DND-41 (cell line): ENCODE measurements at regions not wholly inside any gene's neighbourhood (a gene's known extent, or its start where the extent isn't known, plus 50 kb on each side); places are given as distances from the start of the nearest gene placed in this dataset.

Experiments used
- ATAC-seq: fragments of 200-7000 bp; cut with Tn5 transposase; 3 replicates; pipeline ENCODE4 v1.9.1; 2021; ENCODE audit warnings: low read depth; ENCODE audit not compliant: insufficient read depth
- DNase-seq: peaks from one replicate; pipeline ENCODE4 v3.0.0-alpha.2; 2020
- H2AFZ ChIP-seq: 2 replicates; pipeline ENCODE4 v1.6.0; 2012; ENCODE audit warnings: low read depth, low read length
- H3K27ac ChIP-seq: 2 replicates; pipeline ENCODE4 v1.5.1; 2012; ENCODE audit warnings: low read length, inconsistent platforms
- H3K27me3 ChIP-seq: fragments of 200-600 bp; sonication (generic); 2 replicates; pipeline ENCODE4 v1.6.0; 2012; ENCODE audit warnings: low read length, mild to moderate bottlenecking, inconsistent platforms; ENCODE audit not compliant: insufficient read depth, poor library complexity
- H3K36me3 ChIP-seq: 2 replicates; pipeline ENCODE4 v1.5.1; 2012; ENCODE audit warnings: low read length, inconsistent platforms; ENCODE audit not compliant: insufficient read depth
- H3K4me1 ChIP-seq: 2 replicates; pipeline ENCODE4 v1.5.1; 2012; ENCODE audit warnings: mild to moderate bottlenecking, low read length; ENCODE audit not compliant: insufficient read depth
- H3K4me2 ChIP-seq: 2 replicates; pipeline ENCODE4 v1.6.0; 2012; ENCODE audit warnings: mild to moderate bottlenecking, moderate library complexity, low read length, inconsistent platforms; ENCODE audit not compliant: insufficient read depth
- H3K4me3 ChIP-seq, 2 experiments: fragments of 200-600 bp in 1 of 2; shearing (Covaris generic) in 1 of 2; 2 replicates each; pipeline ENCODE4 v1.5.1; 2012 to 2016; ENCODE audit warnings: inconsistent platforms in 2 of 2, low read length in 2 of 2, mild to moderate bottlenecking in 2 of 2, low read depth in 1 of 2, moderate library complexity in 1 of 2
- H3K79me2 ChIP-seq: 2 replicates; pipeline ENCODE4 v1.6.0; 2012; ENCODE audit warnings: low read length, inconsistent platforms; ENCODE audit not compliant: insufficient read depth
- H3K9ac ChIP-seq: 2 replicates; pipeline ENCODE4 v1.6.0; 2012; ENCODE audit warnings: low read depth, mild to moderate bottlenecking, inconsistent platforms, low read length, moderate library complexity
- H3K9me3 ChIP-seq: 2 replicates; pipeline ENCODE4 v1.5.1; 2012; ENCODE audit warnings: low read length, moderate library complexity, mild to moderate bottlenecking, inconsistent platforms; ENCODE audit not compliant: insufficient read depth, severe bottlenecking
- H4K20me1 ChIP-seq: 2 replicates; pipeline ENCODE4 v1.6.0; 2012; ENCODE audit warnings: low read length; ENCODE audit not compliant: insufficient read depth
- EZH2 ChIP-seq: IDR thresholded peaks from 3 replicates; pipeline ENCODE4 v1.6.1; 2012; ENCODE audit warnings: borderline replicate concordance, low read depth, mild to moderate bottlenecking, moderate library complexity, low read length, inconsistent platforms; ENCODE audit not compliant: severe bottlenecking
- TF ChIP-seq, protein P1 (sequence below): IDR thresholded peaks from 2 replicates; pipeline ENCODE4 v1.5.1; 2012; ENCODE audit warnings: borderline replicate concordance, low read length, moderate library complexity, mild to moderate bottlenecking; ENCODE audit not compliant: poor library complexity, severe bottlenecking; ENCODE audit errors: extremely low read depth

DNA sequence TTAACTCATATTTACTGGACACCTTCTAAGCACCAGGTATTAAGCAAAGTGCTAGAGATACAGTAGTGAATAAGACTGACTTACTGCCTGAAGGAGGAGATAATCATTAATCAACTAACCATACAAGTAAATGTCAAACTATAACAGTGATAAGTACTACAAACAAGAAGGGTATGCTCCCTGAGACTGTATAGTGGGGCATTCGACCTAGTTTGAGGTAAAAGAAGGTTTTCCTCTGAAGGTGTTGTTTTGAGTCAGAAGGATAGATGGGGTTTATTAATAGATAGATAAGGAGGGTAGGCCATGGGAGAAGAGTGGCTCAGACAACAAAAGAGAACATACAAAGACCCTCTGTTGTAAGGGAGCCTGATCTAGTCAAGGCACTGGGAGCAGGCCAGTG lies 105.4 kb downstream of the DDIT4L start:
- Histone ChIP-seq H3K4me2 (no peak overlapping the region), H3K27ac (no peak overlapping the region), H3K36me3 (no peaks in the 10 kb centered on the region), H3K9me3 (no peaks in the 10 kb centered on the region), H3K4me1 (peaks cover 5% of the 10 kb centered on the region), H3K4me3 (no peak overlapping the region), H4K20me1 (no peaks in the 10 kb centered on the region), H3K79me2 (no peaks in the 10 kb centered on the region), H3K9ac (no peak overlapping the region), H3K27me3 (no peaks in the 10 kb centered on the region), H2AFZ (no peak overlapping the region)
- ATAC-seq (no peak), DNase-seq (no peak)
- TF ChIP-seq, protein P1, sequence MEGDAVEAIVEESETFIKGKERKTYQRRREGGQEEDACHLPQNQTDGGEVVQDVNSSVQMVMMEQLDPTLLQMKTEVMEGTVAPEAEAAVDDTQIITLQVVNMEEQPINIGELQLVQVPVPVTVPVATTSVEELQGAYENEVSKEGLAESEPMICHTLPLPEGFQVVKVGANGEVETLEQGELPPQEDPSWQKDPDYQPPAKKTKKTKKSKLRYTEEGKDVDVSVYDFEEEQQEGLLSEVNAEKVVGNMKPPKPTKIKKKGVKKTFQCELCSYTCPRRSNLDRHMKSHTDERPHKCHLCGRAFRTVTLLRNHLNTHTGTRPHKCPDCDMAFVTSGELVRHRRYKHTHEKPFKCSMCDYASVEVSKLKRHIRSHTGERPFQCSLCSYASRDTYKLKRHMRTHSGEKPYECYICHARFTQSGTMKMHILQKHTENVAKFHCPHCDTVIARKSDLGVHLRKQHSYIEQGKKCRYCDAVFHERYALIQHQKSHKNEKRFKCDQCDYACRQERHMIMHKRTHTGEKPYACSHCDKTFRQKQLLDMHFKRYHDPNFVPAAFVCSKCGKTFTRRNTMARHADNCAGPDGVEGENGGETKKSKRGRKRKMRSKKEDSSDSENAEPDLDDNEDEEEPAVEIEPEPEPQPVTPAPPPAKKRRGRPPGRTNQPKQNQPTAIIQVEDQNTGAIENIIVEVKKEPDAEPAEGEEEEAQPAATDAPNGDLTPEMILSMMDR = no peak
- no peak for TF ChIP-seq EZH2

DNA sequence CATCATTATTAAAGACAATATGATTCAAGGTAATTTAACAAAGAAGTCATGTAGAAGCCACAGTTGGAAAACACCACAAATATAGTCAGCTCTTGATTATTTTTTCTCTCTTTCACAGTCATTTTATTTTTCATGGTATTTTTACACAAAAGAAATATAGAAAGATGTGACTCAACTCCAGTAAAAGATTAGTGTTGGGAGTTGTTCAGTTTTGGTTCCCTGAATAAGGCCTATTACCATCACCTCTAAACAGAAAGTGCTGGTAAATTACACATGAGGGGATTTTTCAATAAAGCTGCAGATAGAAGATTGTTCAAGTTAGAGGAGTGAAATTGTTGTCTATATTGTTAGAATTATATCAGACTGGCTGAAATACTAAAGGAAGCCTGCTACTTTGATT lies 107.0 kb downstream of the DDIT4L start:
- no peak for DNase-seq
- Histone ChIP-seq H3K4me2 (no peak overlapping the region), H3K4me3 (no peak overlapping the region), H3K9me3 (no peaks in the 10 kb centered on the region), H3K9ac (no peak overlapping the region), H3K27me3 (no peaks in the 10 kb centered on the region), H3K79me2 (no peaks in the 10 kb centered on the region), H3K27ac (no peak overlapping the region), H3K4me1 (peaks cover 16% of the 10 kb centered on the region), H3K36me3 (no peaks in the 10 kb centered on the region), H2AFZ (no peak overlapping the region), H4K20me1 (no peaks in the 10 kb centered on the region)
- no peak for ATAC-seq
- TF ChIP-seq, protein P1 = no peak
- no peak for TF ChIP-seq EZH2

DNA sequence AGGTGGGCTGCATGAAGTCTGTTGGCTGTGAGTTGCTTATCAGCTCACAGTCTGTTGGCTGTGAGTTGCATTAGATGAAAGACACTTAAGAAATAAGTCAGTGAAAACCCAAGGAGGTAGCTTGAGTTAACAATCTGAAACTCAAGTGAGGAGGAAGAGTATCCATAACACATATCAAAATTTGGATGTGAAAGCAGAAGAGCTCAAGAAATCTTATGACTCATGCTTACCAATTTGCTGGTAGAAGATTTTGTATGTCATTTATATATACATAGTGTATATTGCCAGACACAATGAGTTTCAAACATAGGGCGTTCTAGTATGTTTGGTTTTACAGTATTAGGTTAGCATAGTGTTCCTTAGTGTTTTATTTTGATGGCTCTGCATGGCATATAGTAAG lies 107.4 kb downstream of the DDIT4L start:
- H2AFZ ChIP-seq = no peak overlapping the region
- H3K4me2 ChIP-seq = no peak overlapping the region
- no peak overlapping the region for H3K9ac ChIP-seq
- TF ChIP-seq, protein P1 = no peak
- no peak for TF ChIP-seq EZH2
- ATAC-seq (no peak), DNase-seq (no peak)
- H3K9me3 ChIP-seq = no peaks in the 10 kb centered on the region
- no peak overlapping the region for H3K27ac ChIP-seq
- H3K27me3 ChIP-seq = no peaks in the 10 kb centered on the region
- no peak overlapping the region for H3K4me3 ChIP-seq
- H3K36me3 ChIP-seq = no peaks in the 10 kb centered on the region
- no peaks in the 10 kb centered on the region for H3K79me2 ChIP-seq
- H4K20me1 ChIP-seq = no peaks in the 10 kb centered on the region
- peaks cover 16% of the 10 kb centered on the region for H3K4me1 ChIP-seq

DNA sequence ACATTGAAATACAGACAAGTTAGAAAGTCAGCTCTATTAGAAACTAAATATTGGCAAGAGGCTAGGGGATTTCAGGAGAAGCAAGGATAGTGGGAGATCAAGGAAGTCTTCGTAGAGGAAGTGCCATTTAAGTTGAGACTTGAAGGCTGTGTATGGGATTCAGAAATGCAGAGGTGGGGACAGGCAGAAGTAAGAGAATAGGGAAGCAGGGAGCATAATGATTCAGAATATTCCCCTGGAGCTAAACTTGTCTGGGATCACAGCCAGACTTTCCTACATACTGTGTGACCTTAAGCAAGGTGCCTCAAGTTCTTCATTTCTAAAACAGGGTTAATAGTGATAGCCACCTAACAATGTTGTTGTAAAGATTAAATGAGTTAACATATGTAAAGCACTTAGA lies 108.8 kb downstream of the DDIT4L start:
- TF ChIP-seq, protein P1 = no peak
- TF ChIP-seq EZH2 = no peak
- H3K4me1 ChIP-seq = peaks cover 16% of the 10 kb centered on the region
- H3K4me3 ChIP-seq = no peak overlapping the region
- DNase-seq (no peak), ATAC-seq (no peak)
- no peak overlapping the region for H3K4me2 ChIP-seq
- no peaks in the 10 kb centered on the region for H3K27me3 ChIP-seq
- H4K20me1 ChIP-seq = no peaks in the 10 kb centered on the region
- H3K27ac ChIP-seq = no peak overlapping the region
- H3K36me3 ChIP-seq = no peaks in the 10 kb centered on the region
- H2AFZ ChIP-seq = no peak overlapping the region
- no peak overlapping the region for H3K9ac ChIP-seq
- H3K9me3 ChIP-seq = no peaks in the 10 kb centered on the region
- H3K79me2 ChIP-seq = no peaks in the 10 kb centered on the region
